NCI-H146 (cell line): ENCODE measurements at regions not wholly inside any gene's neighbourhood (a gene's known extent, or its start where the extent isn't known, plus 50 kb on each side); places are given as distances from the start of the nearest gene placed in this dataset.
"Not testable (repeated sequence)": the region's sequence is repeated elsewhere in the genome, so short reads cannot be mapped to it uniquely, and the experiment has no call there.

Experiments used
- DNase-seq: peaks from one replicate; lab custom pipeline; 2025; lab: John Stamatoyannopoulos, UW

GRCh38 chr2:760001-760400, 82.8 kb upstream of the TMEM18 start:
- DNase-seq = no peak

- DNase-seq = no peak
These were observed 81.0 kb upstream of the TMEM18 start for GRCh38 chr2:758073-758820.

- no peak for DNase-seq
These were observed 75.9 kb upstream of the TMEM18 start for GRCh38 chr2:753123-753522.

GRCh38 chr2:751474-751873, 74.3 kb upstream of the TMEM18 start:
- no peak for DNase-seq

- DNase-seq = no peak
These were observed 73.4 kb upstream of the TMEM18 start for GRCh38 chr2:750628-751027.

- DNase-seq = no peak
These were observed 70.7 kb upstream of the TMEM18 start for GRCh38 chr2:747762-748351.

- DNase-seq = no peak
These were observed 69.5 kb upstream of the TMEM18 start for GRCh38 chr2:746697-747096.

- DNase-seq = no peak
These were observed 66.9 kb upstream of the TMEM18 start for GRCh38 chr2:744088-744487.

- no peak for DNase-seq
These were observed 65.0 kb upstream of the TMEM18 start for GRCh38 chr2:742221-742620.

- DNase-seq = no peak
These were observed 63.9 kb upstream of the TMEM18 start for GRCh38 chr2:741195-741496.

- peak; percentile 95 for DNase-seq
These were observed 63.4 kb upstream of the TMEM18 start for GRCh38 chr2:740322-741194.

GRCh38 chr2:739864-740321, 62.7 kb upstream of the TMEM18 start:
- DNase-seq = not testable (repeated sequence)

- no peak for DNase-seq
These were observed 59.7 kb upstream of the TMEM18 start for GRCh38 chr2:736939-737338.

GRCh38 chr2:735670-736218, 58.5 kb upstream of the TMEM18 start:
- DNase-seq = no peak

- no peak for DNase-seq
These were observed 57.3 kb upstream of the TMEM18 start for GRCh38 chr2:734496-734895.

- no peak for DNase-seq
These were observed 56.3 kb upstream of the TMEM18 start for GRCh38 chr2:733495-733894.

GRCh38 chr2:733001-733400, 55.8 kb upstream of the TMEM18 start:
- DNase-seq = no peak

- no peak for DNase-seq
These were observed 54.5 kb upstream of the TMEM18 start for GRCh38 chr2:731711-732110.

GRCh38 chr2:729376-729861, 52.2 kb upstream of the TMEM18 start:
- DNase-seq = peak; percentile 24

GRCh38 chr2:728165-728564, 51.0 kb upstream of the TMEM18 start:
- DNase-seq = no peak

GRCh38 chr2:727071-727470, 49.9 kb upstream of the TMEM18 start:
- no peak for DNase-seq
